ENCODE measurements at regions not wholly inside any gene's neighbourhood (a gene's known extent, or its start where the extent isn't known, plus 50 kb on each side); places are given as distances from the start of the nearest gene placed in this dataset.
"Not testable (repeated sequence)": the region's sequence is repeated elsewhere in the genome, so short reads cannot be mapped to it uniquely, and the experiment has no call there.

DNA sequence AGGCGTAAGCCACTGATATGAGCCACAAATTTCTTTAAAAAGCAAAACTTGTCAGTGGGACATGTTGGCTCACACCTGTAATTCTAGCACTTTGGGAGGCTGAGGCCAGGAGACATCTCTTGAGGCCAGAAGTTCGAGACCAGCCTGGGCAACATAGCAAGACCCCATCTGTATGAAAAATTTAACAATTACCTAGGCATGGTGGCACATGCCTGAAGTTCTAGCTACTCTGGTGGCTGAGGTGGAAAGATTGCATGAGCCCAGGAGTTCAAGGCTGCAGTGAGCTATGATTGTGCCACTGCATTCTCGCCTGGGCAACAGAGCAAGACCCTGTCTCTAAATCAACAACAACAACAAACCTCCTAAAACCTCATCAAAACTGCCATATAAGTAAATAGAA lies 147.6 kb upstream of the BARHL2 start:
- Histone ChIP-seq H3K27ac (ENCODE audit: insufficient read depth in 1 of 2, low read depth in 1 of 2, low read length in 2 of 2, poor library complexity in 1 of 2, severe bottlenecking in 2 of 2) (no peak overlapping the region), H3K4me3 (ENCODE audit: control insufficient read depth in 1 of 7, extremely low read depth in 1 of 7, insufficient read depth in 4 of 7, low read depth in 2 of 7, low read length in 6 of 7) (no peak overlapping the region), H3K4me1 (ENCODE audit: control extremely low read depth in 1 of 4, control insufficient read depth in 4 of 4, insufficient read depth in 4 of 4, low read length in 3 of 4) (no peaks in the 10 kb centered on the region), H3K36me3 (ENCODE audit: control insufficient read depth in 4 of 4, insufficient read depth in 4 of 4, low read length in 3 of 4) (no peaks in the 10 kb centered on the region), H3K9me3 (ENCODE audit: control extremely low read depth in 1 of 5, control insufficient read depth in 4 of 5, insufficient read depth in 2 of 5, low read depth in 1 of 5, low read length in 4 of 5) (no peaks in the 10 kb centered on the region), H3K27me3 (replicated peaks in 2 of 5; ENCODE audit: control insufficient read depth in 4 of 5, insufficient read depth in 5 of 5, low read length in 4 of 5) (no peaks in the 10 kb centered on the region)
- ChIA-PET POLR2A (no interaction called here), CTCF (no interaction called here)
- DNase-seq, result no peak
- WGBS (ENCODE audit: insufficient coverage), result 95% methylated on average over 2 of the region's 3 CpGs

DNA sequence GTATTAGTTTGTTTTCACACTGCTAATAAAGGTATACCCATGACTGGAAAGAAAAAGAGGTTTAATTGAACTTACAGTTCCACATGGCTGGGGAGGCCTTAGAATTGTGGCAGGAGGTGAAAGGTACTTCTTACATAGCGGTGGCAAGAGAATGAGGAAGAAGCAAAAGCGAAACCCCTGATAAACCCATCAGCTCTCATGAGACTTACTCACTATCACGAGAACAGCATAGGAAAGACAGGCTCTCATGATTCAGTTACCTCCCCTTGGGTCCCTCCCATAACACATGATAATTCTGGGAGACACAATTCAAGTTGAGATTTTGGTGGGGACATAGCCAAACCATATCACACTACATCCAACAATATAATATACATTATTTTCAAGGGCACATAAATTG lies 145.7 kb upstream of the BARHL2 start:
- POLR2A ChIA-PET, result no interaction called here
- Histone ChIP-seq H3K27ac (ENCODE audit: insufficient read depth in 1 of 2, low read depth in 1 of 2, low read length in 2 of 2, poor library complexity in 1 of 2, severe bottlenecking in 2 of 2) (no peak overlapping the region), H3K36me3 (ENCODE audit: control insufficient read depth in 4 of 4, insufficient read depth in 4 of 4, low read length in 3 of 4) (no peaks in the 10 kb centered on the region), H3K9me3 (ENCODE audit: control extremely low read depth in 1 of 5, control insufficient read depth in 4 of 5, insufficient read depth in 2 of 5, low read depth in 1 of 5, low read length in 4 of 5) (no peaks in the 10 kb centered on the region), H3K4me3 (ENCODE audit: control insufficient read depth in 1 of 7, extremely low read depth in 1 of 7, insufficient read depth in 4 of 7, low read depth in 2 of 7, low read length in 6 of 7) (no peak overlapping the region), H3K4me1 (ENCODE audit: control extremely low read depth in 1 of 4, control insufficient read depth in 4 of 4, insufficient read depth in 4 of 4, low read length in 3 of 4) (no peaks in the 10 kb centered on the region), H3K27me3 (replicated peaks in 2 of 5; ENCODE audit: control insufficient read depth in 4 of 5, insufficient read depth in 5 of 5, low read length in 4 of 5) (no peaks in the 10 kb centered on the region)
- CTCF ChIA-PET, result no interaction called here
- WGBS (ENCODE audit: insufficient coverage), result 86% methylated on average over 1 of the region's 3 CpGs
- no peak for DNase-seq

DNA sequence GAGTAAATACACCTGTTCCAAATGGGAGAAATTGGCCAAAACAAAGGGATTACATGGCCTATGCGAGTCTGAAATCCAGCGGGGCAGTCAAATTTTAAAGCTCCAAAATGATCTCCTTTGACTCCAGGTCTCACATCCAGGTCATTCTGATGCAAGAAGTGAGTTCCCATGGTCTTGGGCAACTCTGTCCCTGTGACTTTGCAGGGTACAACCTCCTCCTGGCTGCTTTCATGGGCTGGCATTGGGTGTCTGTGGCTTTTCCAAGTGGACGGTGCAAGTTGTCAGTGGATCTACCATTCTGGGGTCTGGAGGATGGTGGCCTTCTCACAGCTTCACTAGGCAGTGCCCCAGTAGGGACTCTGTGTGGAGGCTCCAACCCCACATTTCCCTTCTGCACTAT lies 144.3 kb upstream of the BARHL2 start:
- DNase-seq; H3K27ac ChIP-seq (ENCODE audit: insufficient read depth in 1 of 2, low read depth in 1 of 2, low read length in 2 of 2, poor library complexity in 1 of 2, severe bottlenecking in 2 of 2); H3K27me3 ChIP-seq (replicated peaks in 2 of 5; ENCODE audit: control insufficient read depth in 4 of 5, insufficient read depth in 5 of 5, low read length in 4 of 5); H3K4me3 ChIP-seq (ENCODE audit: control insufficient read depth in 1 of 7, extremely low read depth in 1 of 7, insufficient read depth in 4 of 7, low read depth in 2 of 7, low read length in 6 of 7); POLR2A ChIA-PET; H3K4me1 ChIP-seq (ENCODE audit: control extremely low read depth in 1 of 4, control insufficient read depth in 4 of 4, insufficient read depth in 4 of 4, low read length in 3 of 4); CTCF ChIA-PET; H3K9me3 ChIP-seq (ENCODE audit: control extremely low read depth in 1 of 5, control insufficient read depth in 4 of 5, insufficient read depth in 2 of 5, low read depth in 1 of 5, low read length in 4 of 5); H3K36me3 ChIP-seq (ENCODE audit: control insufficient read depth in 4 of 4, insufficient read depth in 4 of 4, low read length in 3 of 4): not testable (repeated sequence)
- 100% methylated on average over 2 of the region's 3 CpGs for WGBS (ENCODE audit: insufficient coverage)

DNA sequence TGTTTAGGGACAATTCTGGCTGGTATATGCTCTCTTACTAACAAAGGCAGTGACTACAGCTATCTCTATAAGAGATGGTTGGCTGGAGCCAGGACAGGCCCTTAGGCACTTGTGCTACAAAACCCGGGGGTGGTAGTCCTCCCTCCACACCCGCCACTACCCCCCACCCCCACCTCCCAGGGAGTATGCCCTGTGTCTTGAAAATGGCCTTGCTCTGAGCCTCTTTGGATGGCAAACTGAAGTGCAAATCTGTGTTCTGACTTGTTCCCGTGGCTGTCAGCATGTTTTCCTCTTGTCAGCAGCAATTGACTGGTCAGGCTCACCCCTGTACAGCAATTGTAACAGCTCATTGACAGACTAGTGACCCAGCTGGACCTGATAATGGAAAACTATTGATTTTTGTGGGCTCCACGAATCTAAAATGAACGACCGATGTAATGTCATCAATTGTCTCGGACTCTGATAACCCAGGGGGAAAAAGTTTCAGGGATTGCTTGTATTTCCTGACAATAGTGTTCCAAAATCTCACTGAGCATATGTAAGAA lies 139.4 kb upstream of the BARHL2 start:
- Histone ChIP-seq H3K4me1 (ENCODE audit: control extremely low read depth in 1 of 4, control insufficient read depth in 4 of 4, insufficient read depth in 4 of 4, low read length in 3 of 4) (peaks cover 0 to 6% (median 4%) of the 10 kb centered on the region in 4 experiments), H3K36me3 (ENCODE audit: control insufficient read depth in 4 of 4, insufficient read depth in 4 of 4, low read length in 3 of 4) (no peaks in the 10 kb centered on the region), H3K27ac (ENCODE audit: insufficient read depth in 1 of 2, low read depth in 1 of 2, low read length in 2 of 2, poor library complexity in 1 of 2, severe bottlenecking in 2 of 2) (no peak overlapping the region), H3K4me3 (ENCODE audit: control insufficient read depth in 1 of 7, extremely low read depth in 1 of 7, insufficient read depth in 4 of 7, low read depth in 2 of 7, low read length in 6 of 7) (no peak overlapping the region), H3K9me3 (ENCODE audit: control extremely low read depth in 1 of 5, control insufficient read depth in 4 of 5, insufficient read depth in 2 of 5, low read depth in 1 of 5, low read length in 4 of 5) (no peaks in the 10 kb centered on the region), H3K27me3 (replicated peaks in 2 of 5; ENCODE audit: control insufficient read depth in 4 of 5, insufficient read depth in 5 of 5, low read length in 4 of 5) (peaks cover 3 to 32% (median 7%) of the 10 kb centered on the region in 5 experiments)
- WGBS (ENCODE audit: insufficient coverage), result 88% methylated on average over 7 of the region's 7 CpGs
- no peak for DNase-seq
- POLR2A ChIA-PET, result no interaction called here
- CTCF ChIA-PET, result interaction anchor here (0.6 kb wide), 1 partner anchor 499 kb away, joined by 4 read pairs; no protein-coding TSS in a partner anchor

DNA sequence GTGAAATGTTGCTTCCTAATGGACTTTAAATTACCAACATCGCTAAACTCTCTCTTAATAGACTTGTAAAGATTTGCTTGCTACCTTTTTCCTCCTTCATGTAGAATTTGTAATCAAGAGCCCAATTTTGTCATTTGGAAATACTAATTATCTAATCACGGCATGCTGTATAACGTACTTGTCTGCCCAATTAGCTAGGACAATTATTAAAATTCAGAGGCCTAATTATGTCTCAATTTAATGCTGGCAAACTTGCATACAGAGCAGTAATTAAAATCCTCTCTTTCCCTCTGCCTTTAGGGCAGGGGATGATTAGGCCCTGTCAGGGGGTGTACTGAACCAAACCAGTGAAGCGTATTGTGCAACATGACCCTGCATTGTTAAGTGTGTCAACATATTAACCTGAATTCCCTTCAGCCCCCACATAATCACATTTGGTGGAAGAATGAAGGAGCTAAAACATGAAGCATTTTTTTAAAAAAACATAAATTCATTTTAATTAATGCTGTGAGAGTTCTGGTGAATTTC lies 137.4 kb upstream of the BARHL2 start:
- H3K36me3 ChIP-seq (ENCODE audit: control insufficient read depth in 4 of 4, insufficient read depth in 4 of 4, low read length in 3 of 4), result no peaks in the 10 kb centered on the region
- peaks cover 4 to 16% (median 14%) of the 10 kb centered on the region in 4 experiments for H3K4me1 ChIP-seq (ENCODE audit: control extremely low read depth in 1 of 4, control insufficient read depth in 4 of 4, insufficient read depth in 4 of 4, low read length in 3 of 4)
- ChIA-PET POLR2A (no interaction called here), CTCF (interaction anchor here (2.3 kb wide), 1 partner anchor 16 kb away, joined by 6 read pairs; no protein-coding TSS in a partner anchor)
- H3K9me3 ChIP-seq (ENCODE audit: control extremely low read depth in 1 of 5, control insufficient read depth in 4 of 5, insufficient read depth in 2 of 5, low read depth in 1 of 5, low read length in 4 of 5), result no peaks in the 10 kb centered on the region
- H3K27me3 ChIP-seq (replicated peaks in 2 of 5; ENCODE audit: control insufficient read depth in 4 of 5, insufficient read depth in 5 of 5, low read length in 4 of 5), result peaks cover 13 to 50% (median 19%) of the 10 kb centered on the region in 5 experiments
- H3K4me3 ChIP-seq (ENCODE audit: control insufficient read depth in 1 of 7, extremely low read depth in 1 of 7, insufficient read depth in 4 of 7, low read depth in 2 of 7, low read length in 6 of 7), result no peak overlapping the region
- H3K27ac ChIP-seq (ENCODE audit: insufficient read depth in 1 of 2, low read depth in 1 of 2, low read length in 2 of 2, poor library complexity in 1 of 2, severe bottlenecking in 2 of 2), result no peak overlapping the region
- DNase-seq, result no peak
- 90% methylated on average over 2 of the region's 4 CpGs for whole genome bisulfite sequencing (ENCODE audit: insufficient coverage)

DNA sequence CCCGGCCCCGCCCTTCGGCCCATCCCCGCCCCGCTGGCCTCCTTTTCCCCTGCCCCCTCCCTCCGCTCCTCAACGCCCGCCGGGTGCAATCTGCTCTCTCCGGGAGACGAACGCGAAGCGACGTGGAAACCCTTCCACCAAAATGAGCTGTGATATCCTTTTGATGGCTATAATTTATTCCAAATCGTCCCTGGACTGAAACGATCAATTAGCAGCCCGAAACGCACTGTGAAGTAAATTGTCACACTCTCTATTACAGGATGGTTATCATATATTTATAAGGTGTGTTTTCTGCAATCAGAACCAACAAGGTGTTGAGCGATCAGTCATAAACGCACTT lies 134.6 kb upstream of the BARHL2 start:
- H3K36me3 ChIP-seq (ENCODE audit: control insufficient read depth in 4 of 4, insufficient read depth in 4 of 4, low read length in 3 of 4), result no peaks in the 10 kb centered on the region
- CTCF ChIA-PET, result interaction anchor here (1.0 to 1.1 kb wide), 2 partner anchors 13 to 59 kb away, joined by 3 read pairs; no protein-coding TSS in a partner anchor
- H3K27me3 ChIP-seq (replicated peaks in 2 of 5; ENCODE audit: control insufficient read depth in 4 of 5, insufficient read depth in 5 of 5, low read length in 4 of 5), result peaks cover 14 to 73% (median 30%) of the 10 kb centered on the region in 5 experiments
- H3K4me3 ChIP-seq (ENCODE audit: control insufficient read depth in 1 of 7, extremely low read depth in 1 of 7, insufficient read depth in 4 of 7, low read depth in 2 of 7, low read length in 6 of 7), result peak overlapping the region in 5 of 7 experiments; percentile 7 to 60 (median 24)
- no peak for DNase-seq
- no peak overlapping the region for H3K27ac ChIP-seq (ENCODE audit: insufficient read depth in 1 of 2, low read depth in 1 of 2, low read length in 2 of 2, poor library complexity in 1 of 2, severe bottlenecking in 2 of 2)
- peaks cover 0 to 4% (median 0%) of the 10 kb centered on the region in 5 experiments for H3K9me3 ChIP-seq (ENCODE audit: control extremely low read depth in 1 of 5, control insufficient read depth in 4 of 5, insufficient read depth in 2 of 5, low read depth in 1 of 5, low read length in 4 of 5)
- peaks cover 4 to 16% (median 14%) of the 10 kb centered on the region in 4 experiments for H3K4me1 ChIP-seq (ENCODE audit: control extremely low read depth in 1 of 4, control insufficient read depth in 4 of 4, insufficient read depth in 4 of 4, low read length in 3 of 4)
- WGBS (ENCODE audit: insufficient coverage), result 1% methylated on average over 10 of the region's 21 CpGs
- POLR2A ChIA-PET, result no interaction called here

DNA sequence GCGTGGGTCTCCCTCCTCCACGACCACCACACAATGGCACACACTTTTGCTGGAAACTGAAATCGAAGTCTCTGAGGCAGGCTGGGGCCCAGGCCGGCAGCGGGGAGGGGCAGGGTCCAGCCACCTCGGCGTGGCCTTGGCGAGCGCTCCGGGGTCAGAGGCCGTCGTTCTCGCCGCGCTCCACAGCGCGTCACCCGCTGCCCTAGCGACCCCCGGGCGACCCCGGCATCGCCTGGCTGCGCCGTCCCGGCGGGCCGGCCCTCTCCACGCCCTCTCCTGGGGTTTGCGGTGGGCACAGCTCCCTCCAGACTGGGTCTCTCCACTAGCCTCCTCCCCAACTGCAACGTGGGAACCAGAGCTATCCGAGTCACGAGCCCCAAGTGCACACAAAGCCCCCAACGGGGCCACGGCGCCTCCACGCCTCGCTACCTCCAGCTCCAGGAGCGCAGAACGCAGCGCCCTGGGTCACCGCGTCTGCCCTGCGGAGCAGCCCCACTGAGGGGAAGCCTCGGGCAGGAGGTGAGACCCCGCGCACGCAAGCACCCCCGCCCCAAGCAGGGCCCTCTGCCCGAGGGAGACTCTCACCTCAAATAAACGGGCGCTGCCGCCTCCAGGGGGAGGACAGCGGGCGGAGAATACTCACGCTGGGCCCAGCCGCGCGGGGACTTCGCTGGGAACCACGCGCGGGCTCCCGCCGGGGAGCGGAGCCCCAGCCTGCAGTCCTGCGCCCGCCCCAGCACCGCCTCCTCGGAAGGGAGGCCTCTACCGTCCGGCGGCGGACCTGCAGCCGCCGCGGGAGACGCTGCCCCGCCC lies 134.0 kb upstream of the BARHL2 start:
- Histone ChIP-seq H3K36me3 (ENCODE audit: control insufficient read depth in 4 of 4, insufficient read depth in 4 of 4, low read length in 3 of 4) (no peaks in the 10 kb centered on the region), H3K27me3 (replicated peaks in 2 of 5; ENCODE audit: control insufficient read depth in 4 of 5, insufficient read depth in 5 of 5, low read length in 4 of 5) (peaks cover 14 to 74% (median 30%) of the 10 kb centered on the region in 5 experiments), H3K9me3 (ENCODE audit: control extremely low read depth in 1 of 5, control insufficient read depth in 4 of 5, insufficient read depth in 2 of 5, low read depth in 1 of 5, low read length in 4 of 5) (peaks cover 0 to 4% (median 0%) of the 10 kb centered on the region in 5 experiments), H3K4me3 (ENCODE audit: control insufficient read depth in 1 of 7, extremely low read depth in 1 of 7, insufficient read depth in 4 of 7, low read depth in 2 of 7, low read length in 6 of 7) (peak overlapping the region; percentile 32 to 84 (median 69)), H3K4me1 (ENCODE audit: control extremely low read depth in 1 of 4, control insufficient read depth in 4 of 4, insufficient read depth in 4 of 4, low read length in 3 of 4) (peaks cover 4 to 16% (median 14%) of the 10 kb centered on the region in 4 experiments), H3K27ac (ENCODE audit: insufficient read depth in 1 of 2, low read depth in 1 of 2, low read length in 2 of 2, poor library complexity in 1 of 2, severe bottlenecking in 2 of 2) (peak overlapping the region in 1 of 2 experiments; percentile 28)
- WGBS (ENCODE audit: insufficient coverage), result under 1% methylated on average over 71 of the region's 79 CpGs
- POLR2A ChIA-PET, result no interaction called here
- peak; percentile 74 to 84 (median 80) for DNase-seq
- CTCF ChIA-PET, result interaction anchor here (1.0 to 1.4 kb wide), 4 partner anchors 13 to 121 kb away, joined by 3 to 5 read pairs (median 3); no protein-coding TSS in a partner anchor
